GM12892 (cell line): ENCODE measurements at regions not wholly inside any gene's neighbourhood (a gene's known extent, or its start where the extent isn't known, plus 50 kb on each side); places are given as distances from the start of the nearest gene placed in this dataset.

Experiments used
- POLR2A ChIP-seq: IDR thresholded peaks from 2 replicates; pipeline ENCODE4 v1.6.1; 2011; ENCODE audit warnings: low read depth, low read length, control low read depth
- POLR2AphosphoS5 ChIP-seq: IDR thresholded peaks from 2 replicates; pipeline ENCODE4 v1.6.1; 2011; ENCODE audit warnings: low read depth, low read length, control low read depth

DNA sequence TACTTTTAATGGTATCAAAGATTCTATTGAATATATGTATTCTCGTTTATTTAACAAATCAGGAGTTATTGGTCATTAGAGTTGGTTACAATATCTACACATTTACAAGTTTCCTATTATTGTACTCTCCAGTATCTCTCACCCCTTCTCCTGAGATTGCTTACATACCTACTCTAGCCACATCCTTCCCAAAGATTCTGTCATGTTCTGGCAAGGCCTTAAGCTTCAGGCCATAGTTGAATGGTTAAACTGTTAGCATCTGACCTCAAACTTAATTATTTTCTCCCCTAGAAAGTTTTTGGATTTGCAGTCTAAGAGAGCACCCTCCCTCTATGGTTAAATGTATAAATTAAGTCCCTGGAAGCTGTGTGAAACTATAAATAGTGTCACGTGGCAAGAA is 784.2 kb downstream of the GLUD2 start:
- TF ChIP-seq POLR2AphosphoS5 (no peak), POLR2A (no peak)
